PC-9 (cell line): ENCODE measurements at regions not wholly inside any gene's neighbourhood (a gene's known extent, or its start where the extent isn't known, plus 50 kb on each side); places are given as distances from the start of the nearest gene placed in this dataset.

Source experiments
- EZH2 ChIP-seq: fragments of 200-600 bp; sonication (generic); IDR thresholded peaks from 2 replicates; pipeline ENCODE4 v1.8.0; 2017; ENCODE audit warnings: antibody characterized with exemption, low read depth
- TF ChIP-seq, protein P1 (sequence below): fragments of 200-600 bp; sonication (generic); conservative IDR thresholded peaks from 2 replicates; pipeline ENCODE4 v1.6.1; 2017; ENCODE audit warnings: mixed run types, antibody characterized with exemption, mild to moderate bottlenecking, moderate library complexity

DNA sequence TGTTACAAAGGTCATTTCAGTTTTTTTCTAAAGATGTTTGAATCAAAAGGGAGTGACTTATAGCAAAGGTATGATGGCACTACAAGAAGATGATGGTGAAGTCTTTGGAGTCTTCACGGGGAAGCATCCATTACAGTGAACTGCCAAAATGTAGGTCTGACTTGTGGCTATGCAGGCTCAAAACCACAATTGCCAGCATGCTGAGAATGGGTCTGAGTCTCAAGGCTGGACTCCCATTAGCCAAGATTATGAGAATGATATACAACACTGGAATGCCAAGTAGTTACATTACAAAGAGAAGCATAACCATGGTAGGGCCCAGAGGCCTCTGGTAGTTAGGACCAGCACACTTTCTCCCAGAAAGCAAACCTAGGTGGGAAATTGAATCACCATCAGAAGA, 194.2 kb downstream of the MTHFS start:
- TF ChIP-seq, protein P1, sequence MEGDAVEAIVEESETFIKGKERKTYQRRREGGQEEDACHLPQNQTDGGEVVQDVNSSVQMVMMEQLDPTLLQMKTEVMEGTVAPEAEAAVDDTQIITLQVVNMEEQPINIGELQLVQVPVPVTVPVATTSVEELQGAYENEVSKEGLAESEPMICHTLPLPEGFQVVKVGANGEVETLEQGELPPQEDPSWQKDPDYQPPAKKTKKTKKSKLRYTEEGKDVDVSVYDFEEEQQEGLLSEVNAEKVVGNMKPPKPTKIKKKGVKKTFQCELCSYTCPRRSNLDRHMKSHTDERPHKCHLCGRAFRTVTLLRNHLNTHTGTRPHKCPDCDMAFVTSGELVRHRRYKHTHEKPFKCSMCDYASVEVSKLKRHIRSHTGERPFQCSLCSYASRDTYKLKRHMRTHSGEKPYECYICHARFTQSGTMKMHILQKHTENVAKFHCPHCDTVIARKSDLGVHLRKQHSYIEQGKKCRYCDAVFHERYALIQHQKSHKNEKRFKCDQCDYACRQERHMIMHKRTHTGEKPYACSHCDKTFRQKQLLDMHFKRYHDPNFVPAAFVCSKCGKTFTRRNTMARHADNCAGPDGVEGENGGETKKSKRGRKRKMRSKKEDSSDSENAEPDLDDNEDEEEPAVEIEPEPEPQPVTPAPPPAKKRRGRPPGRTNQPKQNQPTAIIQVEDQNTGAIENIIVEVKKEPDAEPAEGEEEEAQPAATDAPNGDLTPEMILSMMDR, result no peak
- TF ChIP-seq EZH2, result no peak
